Stomach (tissue), 8 donors: ENCODE measurements at regions not wholly inside any gene's neighbourhood (a gene's known extent, or its start where the extent isn't known, plus 50 kb on each side); places are given as distances from the start of the nearest gene placed in this dataset.

Experiments used
- DNase-seq, 2 donors: peaks; one replicate each; pipeline versions ENCODE4 v3.0.0 to v3.0.0-alpha.2; 2013 to 2019
- H3K27ac ChIP-seq, 5 donors: fragments of 200-600 bp in 4 of 5; sonication (generic) in 4 of 5; one replicate each; pipeline ENCODE4 v1.5.1; 2013 to 2019; ENCODE audit warnings: mild to moderate bottlenecking in 1 of 5, moderate library complexity in 1 of 5
- H3K27me3 ChIP-seq, 3 donors: fragments of 200-600 bp; sonication (generic); one replicate each; pipeline ENCODE4 v1.5.1; 2017 to 2019; ENCODE audit warnings: mixed run types in 1 of 3
- H3K36me3 ChIP-seq, 4 donors: fragments of 200-600 bp; sonication (generic); 1 replicate in 3 of 4; 2 replicates in 1 of 4; pipeline ENCODE4 v1.5.1; 2016 to 2019
- H3K4me1 ChIP-seq, 4 donors: fragments of 200-600 bp; sonication (generic); one replicate each; pipeline ENCODE4 v1.5.1; 2016 to 2019
- H3K4me3 ChIP-seq, 4 donors: fragments of 200-600 bp; sonication (generic) in 3 of 4; one replicate each; pipeline ENCODE4 v1.5.1; 2016 to 2019; ENCODE audit warnings: mild to moderate bottlenecking in 1 of 4
- H3K9me3 ChIP-seq, 4 donors: fragments of 200-600 bp; sonication (generic); one replicate each; pipeline ENCODE4 v1.5.1; 2016 to 2019
- EP300 ChIP-seq: sonication (generic); formaldehyde crosslinking; IDR thresholded peaks from one replicate; pipeline ENCODE4 v1.6.1; 2017; ENCODE audit warnings: antibody characterized with exemption
- POLR2A ChIP-seq, 4 donors: fragments of 450-650 bp; IDR thresholded peaks; one replicate each; pipeline ENCODE4 v1.6.1; 2016; ENCODE audit warnings: antibody characterized with exemption in 4 of 4, control low read depth in 2 of 4, mild to moderate bottlenecking in 1 of 4, moderate library complexity in 1 of 4
- POLR2AphosphoS5 ChIP-seq, 3 donors: sonication (generic); formaldehyde crosslinking; IDR thresholded peaks; one replicate each; pipeline ENCODE4 v1.6.1; 2016; ENCODE audit warnings: antibody characterized with exemption in 3 of 3
- WGBS, 5 donors: extraction: QIAGEN DNeasy Blood & Tissue Kit in 3 of 5; methylation state at CpG; one replicate each; pipeline versions ENCODE4 v1.1.5 to v1.1.7; 2013 to 2018; 5-methylcytosine and 5-hydroxymethylcytosine counted together
- intact Hi-C: fragments of 100-400 bp; cut with DNase I; formaldehyde crosslinking; loops from one replicate; pipeline ENCODE4 v1.15.1; 2023; ENCODE audit warnings: low total_unique reads
- TF ChIP-seq, protein P1 (sequence below), 7 experiments: fragments of 450-650 bp in 4 of 7; fragments of 200-600 bp in 3 of 7; sonication (generic) in 3 of 7; IDR thresholded peaks; one replicate each; pipeline ENCODE4 v1.5.1; 2016 to 2019; ENCODE audit warnings: antibody characterized with exemption in 7 of 7, control low read depth in 2 of 7, mild to moderate bottlenecking in 1 of 7
- donor health status: healthy with polysubstance abuse.
- donor health status: Bipolar disorder and iron deficiency.
- donor health status: healthy.

DNA sequence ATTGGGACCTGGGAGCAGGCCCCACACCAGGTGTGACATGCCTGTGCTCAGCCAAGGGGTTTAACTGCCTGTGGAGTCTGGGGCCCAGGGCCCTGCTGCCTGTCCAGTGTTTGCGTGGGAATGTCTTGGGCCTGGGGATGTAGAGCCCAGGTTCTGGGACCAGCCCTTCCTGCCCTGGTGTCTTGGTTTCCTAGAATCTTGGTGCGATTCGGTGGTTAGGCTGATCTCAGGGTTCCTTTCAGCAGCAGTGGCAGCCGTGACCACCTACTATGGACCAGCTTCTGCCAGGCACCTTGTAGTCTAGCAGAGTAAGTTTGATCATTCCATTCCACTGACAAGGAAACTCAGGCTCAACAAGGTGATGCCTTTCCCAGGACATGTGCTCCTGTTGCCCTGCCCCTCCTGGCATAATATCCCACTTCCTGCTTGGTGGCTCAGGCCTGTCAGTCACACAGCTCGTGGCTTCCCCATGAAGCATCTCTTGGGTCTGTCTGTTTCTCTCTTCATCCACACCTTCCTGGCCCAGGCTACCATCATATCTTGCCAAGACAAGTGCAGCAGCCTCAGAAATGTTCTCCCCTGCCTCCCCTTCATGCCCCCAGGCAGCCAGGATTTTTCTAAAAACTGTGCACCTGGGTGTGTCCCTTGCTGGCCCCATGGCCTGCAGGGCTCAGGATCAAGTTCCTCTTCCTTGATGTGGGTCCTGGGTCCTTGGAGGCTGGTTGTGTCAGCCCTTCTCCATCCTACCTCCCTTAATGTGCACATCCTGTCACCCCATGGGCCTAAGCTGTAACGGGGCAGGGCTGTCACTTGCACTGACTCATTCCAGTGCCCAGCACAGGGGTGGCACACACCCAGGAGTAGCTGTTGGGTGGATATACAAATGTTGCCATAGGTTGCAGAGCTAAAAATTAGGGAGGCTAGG lies 101.6 kb downstream of the SLC25A47 start:
- Histone ChIP-seq H3K27ac (peak overlapping the region in 1 of 5 donors; percentile 1), H3K4me3 (no peak overlapping the region), H3K27me3 (no peaks in the 10 kb centered on the region), H3K36me3 (peaks cover 0 to 6% (median 2%) of the 10 kb centered on the region in 4 donors), H3K9me3 (no peaks in the 10 kb centered on the region), H3K4me1 (peaks cover 0 to 8% (median 4%) of the 10 kb centered on the region in 4 donors)
- no peak for DNase-seq
- WGBS, 5 donors: 73 to 80% (median 74%) methylated on average over 5 to 6 of the region's 6 CpGs
- intact Hi-C loops: no loop called here
- TF ChIP-seq EP300: no peak
- TF ChIP-seq, protein P1, sequence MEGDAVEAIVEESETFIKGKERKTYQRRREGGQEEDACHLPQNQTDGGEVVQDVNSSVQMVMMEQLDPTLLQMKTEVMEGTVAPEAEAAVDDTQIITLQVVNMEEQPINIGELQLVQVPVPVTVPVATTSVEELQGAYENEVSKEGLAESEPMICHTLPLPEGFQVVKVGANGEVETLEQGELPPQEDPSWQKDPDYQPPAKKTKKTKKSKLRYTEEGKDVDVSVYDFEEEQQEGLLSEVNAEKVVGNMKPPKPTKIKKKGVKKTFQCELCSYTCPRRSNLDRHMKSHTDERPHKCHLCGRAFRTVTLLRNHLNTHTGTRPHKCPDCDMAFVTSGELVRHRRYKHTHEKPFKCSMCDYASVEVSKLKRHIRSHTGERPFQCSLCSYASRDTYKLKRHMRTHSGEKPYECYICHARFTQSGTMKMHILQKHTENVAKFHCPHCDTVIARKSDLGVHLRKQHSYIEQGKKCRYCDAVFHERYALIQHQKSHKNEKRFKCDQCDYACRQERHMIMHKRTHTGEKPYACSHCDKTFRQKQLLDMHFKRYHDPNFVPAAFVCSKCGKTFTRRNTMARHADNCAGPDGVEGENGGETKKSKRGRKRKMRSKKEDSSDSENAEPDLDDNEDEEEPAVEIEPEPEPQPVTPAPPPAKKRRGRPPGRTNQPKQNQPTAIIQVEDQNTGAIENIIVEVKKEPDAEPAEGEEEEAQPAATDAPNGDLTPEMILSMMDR (IDR thresholded peaks at IDR 0.05): no peak

GRCh38 chr14:100425429-100425827 lies 102.3 kb downstream of the SLC25A47 start:
- intact Hi-C loops: no loop called here

GRCh38 chr14:100426314-100426713 lies 103.2 kb downstream of the SLC25A47 start:
- no peak overlapping the region for H3K27ac ChIP-seq
- 90 to 97% (median 93%) methylated on average over 12 of the region's 12 CpGs for WGBS, 5 donors
- no peak for DNase-seq
- no peak for TF ChIP-seq POLR2A (IDR thresholded peaks at IDR 0.05)
- TF ChIP-seq POLR2AphosphoS5 (IDR thresholded peaks at IDR 0.05): no peak
- TF ChIP-seq EP300: no peak
- TF ChIP-seq, protein P1 (IDR thresholded peaks at IDR 0.05): no peak
- no peaks in the 10 kb centered on the region for H3K27me3 ChIP-seq
- intact Hi-C loops: no loop called here
- no peak overlapping the region for H3K4me3 ChIP-seq
- H3K4me1 ChIP-seq: peaks cover 0 to 8% (median 4%) of the 10 kb centered on the region in 4 donors
- H3K9me3 ChIP-seq: no peaks in the 10 kb centered on the region
- peaks cover 0 to 6% (median 2%) of the 10 kb centered on the region in 4 donors for H3K36me3 ChIP-seq

More at GRCh38 chr14:100425429-100425827, 102.3 kb downstream of the SLC25A47 start:
- Histone ChIP-seq H3K4me3 (no peak overlapping the region), H3K27ac (no peak overlapping the region), H3K4me1 (peaks cover 0 to 8% (median 4%) of the 10 kb centered on the region in 4 donors), H3K36me3 (peaks cover 0 to 6% (median 2%) of the 10 kb centered on the region in 4 donors), H3K9me3 (no peaks in the 10 kb centered on the region), H3K27me3 (no peaks in the 10 kb centered on the region)
- 67 to 94% (median 83%) methylated on average over 7 of the region's 7 CpGs for WGBS, 5 donors
- no peak for DNase-seq
- TF ChIP-seq POLR2A (IDR thresholded peaks at IDR 0.05): no peak
- no peak for TF ChIP-seq EP300
- TF ChIP-seq, protein P1 (IDR thresholded peaks at IDR 0.05): no peak
- TF ChIP-seq POLR2AphosphoS5 (IDR thresholded peaks at IDR 0.05): no peak

DNA sequence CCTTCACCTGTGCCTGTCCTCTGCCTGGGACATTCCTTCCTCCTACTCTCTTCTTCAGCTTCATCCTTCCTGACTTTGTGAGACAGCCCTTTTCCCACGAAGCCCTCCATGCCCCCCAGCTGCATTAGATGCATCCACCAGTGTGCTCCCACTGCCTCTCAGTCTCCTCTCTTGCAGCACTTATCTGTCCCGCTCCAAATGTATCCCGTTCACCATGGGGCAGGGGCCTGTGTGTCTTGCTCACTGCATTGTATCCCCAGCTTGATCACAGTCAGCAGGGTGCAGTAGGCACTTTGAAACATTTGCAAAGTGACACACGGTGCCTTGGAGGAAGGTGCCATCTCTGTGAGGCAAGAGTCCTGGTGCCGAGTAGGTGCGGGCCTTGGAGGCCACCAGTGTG lies 104.0 kb downstream of the SLC25A47 start:
- Histone ChIP-seq H3K27me3 (no peaks in the 10 kb centered on the region), H3K36me3 (peaks cover 0 to 6% (median 2%) of the 10 kb centered on the region in 4 donors), H3K9me3 (no peaks in the 10 kb centered on the region), H3K4me3 (no peak overlapping the region), H3K27ac (no peak overlapping the region), H3K4me1 (peaks cover 0 to 8% (median 4%) of the 10 kb centered on the region in 4 donors)
- intact Hi-C loops: no loop called here
- 88 to 93% (median 91%) methylated on average over 6 of the region's 6 CpGs for WGBS, 5 donors
- no peak for DNase-seq
- TF ChIP-seq POLR2AphosphoS5 (IDR thresholded peaks at IDR 0.05) (no peak), POLR2A (IDR thresholded peaks at IDR 0.05) (no peak), EP300 (no peak)
- TF ChIP-seq, protein P1 (IDR thresholded peaks at IDR 0.05): no peak
